ENCODE measurements at regions not wholly inside any gene's neighbourhood (a gene's known extent, or its start where the extent isn't known, plus 50 kb on each side); places are given as distances from the start of the nearest gene placed in this dataset.

- DNase-seq (ENCODE audit: low spot score) = no peak
- H3K36me3 ChIP-seq (ENCODE audit: insufficient read depth) = no peaks in the 10 kb centered on the region
- Mint-ChIP-seq H3K27ac (no peak overlapping the region), H3K9me3 (no peaks in the 10 kb centered on the region; the same call in 2 of the 3 replicates), H3K4me1 (no peaks in the 10 kb centered on the region), H3K4me3 (no peak overlapping the region), H3K36me3 (ENCODE audit: low read depth) (no peaks in the 10 kb centered on the region), H3K27me3 (ENCODE audit: insufficient read depth, low read depth, poor library complexity) (no peaks in the 10 kb centered on the region)
- 0 out of 2 replicates have a peak, but pooled peaks cover 4% of the 10 kb centered on the region for H3K4me1 ChIP-seq (ENCODE audit: insufficient read depth)
- no peaks in the 10 kb centered on the region for H3K27me3 ChIP-seq (ENCODE audit: insufficient read depth)
- no peaks in the 10 kb centered on the region for H4K20me1 ChIP-seq (replicated peaks; ENCODE audit: insufficient read depth)
- no peaks in the 10 kb centered on the region for H3F3A ChIP-seq (replicated peaks; ENCODE audit: low read depth)
- no peak overlapping the region for H3K4me3 ChIP-seq
- TF ChIP-seq EZH2phosphoT487 (IDR thresholded peaks at IDR 0.05; ENCODE audit: unreplicated experiment) = no peak
- TF ChIP-seq, protein P1, sequence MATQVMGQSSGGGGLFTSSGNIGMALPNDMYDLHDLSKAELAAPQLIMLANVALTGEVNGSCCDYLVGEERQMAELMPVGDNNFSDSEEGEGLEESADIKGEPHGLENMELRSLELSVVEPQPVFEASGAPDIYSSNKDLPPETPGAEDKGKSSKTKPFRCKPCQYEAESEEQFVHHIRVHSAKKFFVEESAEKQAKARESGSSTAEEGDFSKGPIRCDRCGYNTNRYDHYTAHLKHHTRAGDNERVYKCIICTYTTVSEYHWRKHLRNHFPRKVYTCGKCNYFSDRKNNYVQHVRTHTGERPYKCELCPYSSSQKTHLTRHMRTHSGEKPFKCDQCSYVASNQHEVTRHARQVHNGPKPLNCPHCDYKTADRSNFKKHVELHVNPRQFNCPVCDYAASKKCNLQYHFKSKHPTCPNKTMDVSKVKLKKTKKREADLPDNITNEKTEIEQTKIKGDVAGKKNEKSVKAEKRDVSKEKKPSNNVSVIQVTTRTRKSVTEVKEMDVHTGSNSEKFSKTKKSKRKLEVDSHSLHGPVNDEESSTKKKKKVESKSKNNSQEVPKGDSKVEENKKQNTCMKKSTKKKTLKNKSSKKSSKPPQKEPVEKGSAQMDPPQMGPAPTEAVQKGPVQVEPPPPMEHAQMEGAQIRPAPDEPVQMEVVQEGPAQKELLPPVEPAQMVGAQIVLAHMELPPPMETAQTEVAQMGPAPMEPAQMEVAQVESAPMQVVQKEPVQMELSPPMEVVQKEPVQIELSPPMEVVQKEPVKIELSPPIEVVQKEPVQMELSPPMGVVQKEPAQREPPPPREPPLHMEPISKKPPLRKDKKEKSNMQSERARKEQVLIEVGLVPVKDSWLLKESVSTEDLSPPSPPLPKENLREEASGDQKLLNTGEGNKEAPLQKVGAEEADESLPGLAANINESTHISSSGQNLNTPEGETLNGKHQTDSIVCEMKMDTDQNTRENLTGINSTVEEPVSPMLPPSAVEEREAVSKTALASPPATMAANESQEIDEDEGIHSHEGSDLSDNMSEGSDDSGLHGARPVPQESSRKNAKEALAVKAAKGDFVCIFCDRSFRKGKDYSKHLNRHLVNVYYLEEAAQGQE (IDR thresholded peaks at IDR 0.05; ENCODE audit: unreplicated experiment) = no peak
- no peak for TF ChIP-seq ZNF462 (CRISPR knock-in tag; IDR thresholded peaks at IDR 0.05)
- no peak for TF ChIP-seq JUNB (IDR thresholded peaks at IDR 0.05; ENCODE audit: unreplicated experiment)
- no peak for TF ChIP-seq CTCF (conservative IDR thresholded peaks at IDR 0.05; ENCODE audit: low read depth in 2 of 2)
- TF ChIP-seq EZH2 (IDR thresholded peaks at IDR 0.05; ENCODE audit: low read depth, unreplicated experiment) = no peak
- no peak for TF ChIP-seq STAT1 (IDR thresholded peaks at IDR 0.05; ENCODE audit: unreplicated experiment)
- TF ChIP-seq ZNF114 (CRISPR knock-in tag; IDR thresholded peaks at IDR 0.05) = no peak
- no peaks in the 10 kb centered on the region for H3K79me2 ChIP-seq (replicated peaks; ENCODE audit: insufficient read depth)
- no peak overlapping the region for H3K27ac ChIP-seq (ENCODE audit: low read depth)
- 0 out of 2 replicates have a peak, but pooled peaks cover 3% of the 10 kb centered on the region for H3K9me2 ChIP-seq (ENCODE audit: insufficient read depth)
- H3K4me2 ChIP-seq = no peak overlapping the region
- no peak overlapping the region for H2AFZ ChIP-seq
- ATAC-seq = no peak
These were observed 354.2 kb upstream of the ADAMTS16 start for GRCh38 chr5:4785971-4786370.

Measured in GM23338 (cell line).